ENCODE measurements at regions not wholly inside any gene's neighbourhood (a gene's known extent, or its start where the extent isn't known, plus 50 kb on each side); places are given as distances from the start of the nearest gene placed in this dataset.

DNA sequence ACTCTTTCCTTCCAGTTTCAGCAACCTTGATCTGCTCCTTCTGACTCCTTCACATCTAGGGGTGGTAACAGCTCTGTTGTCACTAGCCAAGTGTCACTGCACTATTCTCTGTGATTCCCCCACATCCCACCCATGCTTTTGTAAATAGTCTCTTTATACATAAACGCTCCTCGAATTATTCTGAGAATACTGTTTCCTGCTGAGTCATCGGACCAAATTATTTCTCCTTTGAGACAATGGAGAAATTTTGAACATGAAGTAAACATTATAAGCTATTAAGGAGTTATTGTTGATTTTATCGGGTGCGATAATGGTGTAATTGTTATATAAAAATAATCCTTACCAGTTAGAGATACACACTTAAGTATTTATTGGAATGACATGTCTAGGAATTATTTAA is 245.1 kb upstream of the RPS6KA3 start:
- TF ChIP-seq POLR2A (IDR thresholded peaks at IDR 0.05; ENCODE audit: extremely low read depth, insufficient read length) (no peak), MYC (IDR thresholded peaks at IDR 0.05; ENCODE audit: low read depth, low read length) (no peak), CTCF (IDR thresholded peaks at IDR 0.05; ENCODE audit: low read depth, low read length) (no peak)
- TF ChIP-seq, protein P1, sequence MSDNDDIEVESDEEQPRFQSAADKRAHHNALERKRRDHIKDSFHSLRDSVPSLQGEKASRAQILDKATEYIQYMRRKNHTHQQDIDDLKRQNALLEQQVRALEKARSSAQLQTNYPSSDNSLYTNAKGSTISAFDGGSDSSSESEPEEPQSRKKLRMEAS (IDR thresholded peaks at IDR 0.05; ENCODE audit: low read depth, low read length) = no peak
- DNase-seq (ENCODE audit: low read depth) = no peak
- H3K4me3 ChIP-seq (ENCODE audit: low read depth, low read length) = no peak overlapping the region

GRCh38 chrX:20507901-20508620 is 241.4 kb upstream of the RPS6KA3 start:
- TF ChIP-seq MYC (IDR thresholded peaks at IDR 0.05; ENCODE audit: low read depth, low read length) = no peak
- TF ChIP-seq, protein P1 (IDR thresholded peaks at IDR 0.05; ENCODE audit: low read depth, low read length) = no peak
- no peak for TF ChIP-seq CTCF (IDR thresholded peaks at IDR 0.05; ENCODE audit: low read depth, low read length)
- TF ChIP-seq POLR2A (IDR thresholded peaks at IDR 0.05; ENCODE audit: extremely low read depth, insufficient read length) = no peak
- no peak overlapping the region for H3K4me3 ChIP-seq (ENCODE audit: low read depth, low read length)
- no peak for DNase-seq (ENCODE audit: low read depth)

DNA sequence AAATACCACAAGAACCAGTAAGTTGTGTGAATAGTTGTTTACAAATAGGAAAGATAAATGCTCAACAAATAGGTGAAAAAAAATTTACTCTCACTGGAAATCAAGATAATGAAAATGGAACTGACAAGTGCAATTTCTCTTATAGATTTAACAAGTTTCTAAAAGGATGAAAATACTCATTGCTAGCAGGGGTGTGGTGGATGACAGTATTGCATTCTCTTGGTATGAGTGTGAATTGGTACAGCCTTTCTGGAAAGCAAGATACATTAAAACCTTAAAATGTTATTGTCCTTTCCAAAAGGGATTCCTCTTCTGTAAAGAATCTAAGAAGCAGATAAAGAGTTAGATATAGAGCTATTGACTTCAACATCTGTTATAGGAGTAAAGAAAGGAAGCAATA is 240.0 kb upstream of the RPS6KA3 start:
- DNase-seq (ENCODE audit: low read depth) = no peak
- no peak overlapping the region for H3K4me3 ChIP-seq (ENCODE audit: low read depth, low read length)
- no peak for TF ChIP-seq MYC (IDR thresholded peaks at IDR 0.05; ENCODE audit: low read depth, low read length)
- TF ChIP-seq, protein P1 (IDR thresholded peaks at IDR 0.05; ENCODE audit: low read depth, low read length) = no peak
- no peak for TF ChIP-seq CTCF (IDR thresholded peaks at IDR 0.05; ENCODE audit: low read depth, low read length)
- no peak for TF ChIP-seq POLR2A (IDR thresholded peaks at IDR 0.05; ENCODE audit: extremely low read depth, insufficient read length)

GRCh38 chrX:20500949-20501348 is 234.2 kb upstream of the RPS6KA3 start:
- TF ChIP-seq, protein P1 (IDR thresholded peaks at IDR 0.05; ENCODE audit: low read depth, low read length) = no peak
- TF ChIP-seq MYC (IDR thresholded peaks at IDR 0.05; ENCODE audit: low read depth, low read length) = no peak
- TF ChIP-seq CTCF (IDR thresholded peaks at IDR 0.05; ENCODE audit: low read depth, low read length) = no peak
- TF ChIP-seq POLR2A (IDR thresholded peaks at IDR 0.05; ENCODE audit: extremely low read depth, insufficient read length) = no peak
- H3K4me3 ChIP-seq (ENCODE audit: low read depth, low read length) = no peak overlapping the region
- no peak for DNase-seq (ENCODE audit: low read depth)

- no peak for TF ChIP-seq MYC (IDR thresholded peaks at IDR 0.05; ENCODE audit: low read depth, low read length)
- TF ChIP-seq CTCF (IDR thresholded peaks at IDR 0.05; ENCODE audit: low read depth, low read length) = no peak
- no peak for TF ChIP-seq POLR2A (IDR thresholded peaks at IDR 0.05; ENCODE audit: extremely low read depth, insufficient read length)
- H3K4me3 ChIP-seq (ENCODE audit: low read depth, low read length) = no peak overlapping the region
- no peak for DNase-seq (ENCODE audit: low read depth)
Observed at GRCh38 chrX:20500171-20500865, 233.6 kb upstream of the RPS6KA3 start.

Data from NB4 (cell line).